ENCODE measurements at regions not wholly inside any gene's neighbourhood (a gene's known extent, or its start where the extent isn't known, plus 50 kb on each side); places are given as distances from the start of the nearest gene placed in this dataset.
"Not testable (repeated sequence)": the region's sequence is repeated elsewhere in the genome, so short reads cannot be mapped to it uniquely, and the experiment has no call there.

DNA sequence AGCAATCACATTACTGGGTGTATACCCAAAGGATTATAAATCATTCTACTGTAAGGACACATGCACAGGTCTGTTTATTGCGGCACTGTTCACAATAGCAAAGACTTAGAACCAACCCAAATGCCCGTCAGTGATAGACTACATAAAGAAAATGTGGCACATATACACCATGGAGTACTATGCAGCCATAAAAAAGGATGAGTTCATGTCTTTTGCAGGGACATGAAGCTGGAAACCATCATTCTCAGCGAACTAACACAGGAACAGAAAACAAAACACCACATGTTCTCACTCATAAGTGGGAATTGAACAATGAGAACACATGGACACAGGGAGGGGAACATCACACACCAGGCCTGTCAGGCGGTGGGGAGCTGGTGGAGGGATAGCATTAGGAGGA is 313.9 kb upstream of the NCKAP5 start:
- TF ChIP-seq, protein P1, sequence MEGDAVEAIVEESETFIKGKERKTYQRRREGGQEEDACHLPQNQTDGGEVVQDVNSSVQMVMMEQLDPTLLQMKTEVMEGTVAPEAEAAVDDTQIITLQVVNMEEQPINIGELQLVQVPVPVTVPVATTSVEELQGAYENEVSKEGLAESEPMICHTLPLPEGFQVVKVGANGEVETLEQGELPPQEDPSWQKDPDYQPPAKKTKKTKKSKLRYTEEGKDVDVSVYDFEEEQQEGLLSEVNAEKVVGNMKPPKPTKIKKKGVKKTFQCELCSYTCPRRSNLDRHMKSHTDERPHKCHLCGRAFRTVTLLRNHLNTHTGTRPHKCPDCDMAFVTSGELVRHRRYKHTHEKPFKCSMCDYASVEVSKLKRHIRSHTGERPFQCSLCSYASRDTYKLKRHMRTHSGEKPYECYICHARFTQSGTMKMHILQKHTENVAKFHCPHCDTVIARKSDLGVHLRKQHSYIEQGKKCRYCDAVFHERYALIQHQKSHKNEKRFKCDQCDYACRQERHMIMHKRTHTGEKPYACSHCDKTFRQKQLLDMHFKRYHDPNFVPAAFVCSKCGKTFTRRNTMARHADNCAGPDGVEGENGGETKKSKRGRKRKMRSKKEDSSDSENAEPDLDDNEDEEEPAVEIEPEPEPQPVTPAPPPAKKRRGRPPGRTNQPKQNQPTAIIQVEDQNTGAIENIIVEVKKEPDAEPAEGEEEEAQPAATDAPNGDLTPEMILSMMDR (conservative IDR thresholded peaks at IDR 0.05; ENCODE audit: low read depth in 2 of 2): not testable (repeated sequence)
- TF ChIP-seq POLR2AphosphoS5 (IDR thresholded peaks at IDR 0.05; ENCODE audit: low read depth); EZH2 (IDR thresholded peaks at IDR 0.05; ENCODE audit: low read depth, unreplicated experiment); REST (IDR thresholded peaks at IDR 0.05; ENCODE audit: unreplicated experiment); CREB1 (CRISPR knock-in tag; IDR thresholded peaks at IDR 0.05; ENCODE audit: low read depth); EZH2phosphoT487 (IDR thresholded peaks at IDR 0.05; ENCODE audit: unreplicated experiment); JUNB (IDR thresholded peaks at IDR 0.05; ENCODE audit: unreplicated experiment); ZNF114 (CRISPR knock-in tag; IDR thresholded peaks at IDR 0.05); ZNF331 (CRISPR knock-in tag; IDR thresholded peaks at IDR 0.05; ENCODE audit: low read depth); ETS1 (IDR thresholded peaks at IDR 0.05); STAT1 (IDR thresholded peaks at IDR 0.05; ENCODE audit: unreplicated experiment); ZNF462 (CRISPR knock-in tag; IDR thresholded peaks at IDR 0.05): not testable (repeated sequence)

Data from GM23338 (cell line).